ENCODE measurements at regions not wholly inside any gene's neighbourhood (a gene's known extent, or its start where the extent isn't known, plus 50 kb on each side); places are given as distances from the start of the nearest gene placed in this dataset.

DNA sequence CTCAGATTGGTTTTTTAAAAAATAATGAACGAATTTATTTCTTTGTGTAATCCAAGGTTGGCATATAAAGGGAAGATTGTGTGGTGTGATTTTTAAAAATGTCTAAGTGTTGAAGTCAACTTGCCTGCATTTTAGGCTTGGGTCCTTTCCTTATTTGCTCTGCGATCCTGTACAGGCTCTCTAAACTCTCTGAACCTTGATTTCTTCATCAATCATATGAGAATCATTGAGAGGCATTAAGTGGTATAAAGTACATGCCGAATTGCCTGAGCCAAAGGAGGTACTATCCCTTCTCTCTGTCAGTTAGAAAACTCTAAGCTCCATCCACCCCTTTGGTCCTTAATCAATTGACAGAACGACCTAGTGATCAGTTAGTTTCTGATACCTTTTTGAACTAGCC lies 440.4 kb upstream of the MEX3C start:
- TF ChIP-seq, protein P1, sequence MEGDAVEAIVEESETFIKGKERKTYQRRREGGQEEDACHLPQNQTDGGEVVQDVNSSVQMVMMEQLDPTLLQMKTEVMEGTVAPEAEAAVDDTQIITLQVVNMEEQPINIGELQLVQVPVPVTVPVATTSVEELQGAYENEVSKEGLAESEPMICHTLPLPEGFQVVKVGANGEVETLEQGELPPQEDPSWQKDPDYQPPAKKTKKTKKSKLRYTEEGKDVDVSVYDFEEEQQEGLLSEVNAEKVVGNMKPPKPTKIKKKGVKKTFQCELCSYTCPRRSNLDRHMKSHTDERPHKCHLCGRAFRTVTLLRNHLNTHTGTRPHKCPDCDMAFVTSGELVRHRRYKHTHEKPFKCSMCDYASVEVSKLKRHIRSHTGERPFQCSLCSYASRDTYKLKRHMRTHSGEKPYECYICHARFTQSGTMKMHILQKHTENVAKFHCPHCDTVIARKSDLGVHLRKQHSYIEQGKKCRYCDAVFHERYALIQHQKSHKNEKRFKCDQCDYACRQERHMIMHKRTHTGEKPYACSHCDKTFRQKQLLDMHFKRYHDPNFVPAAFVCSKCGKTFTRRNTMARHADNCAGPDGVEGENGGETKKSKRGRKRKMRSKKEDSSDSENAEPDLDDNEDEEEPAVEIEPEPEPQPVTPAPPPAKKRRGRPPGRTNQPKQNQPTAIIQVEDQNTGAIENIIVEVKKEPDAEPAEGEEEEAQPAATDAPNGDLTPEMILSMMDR (IDR thresholded peaks at IDR 0.05; ENCODE audit: insufficient read depth, low read length, poor library complexity, severe bottlenecking) = no peak
- H3K4me3 ChIP-seq (ENCODE audit: low read depth, low read length) = no peak overlapping the region
- H3K27me3 ChIP-seq (ENCODE audit: control insufficient read depth, insufficient read depth, low read length) = no peaks in the 10 kb centered on the region
- no peak for DNase-seq (ENCODE audit: low read depth)
- no peaks in the 10 kb centered on the region for H3K36me3 ChIP-seq (ENCODE audit: control insufficient read depth, insufficient read depth, low read length)

DNA sequence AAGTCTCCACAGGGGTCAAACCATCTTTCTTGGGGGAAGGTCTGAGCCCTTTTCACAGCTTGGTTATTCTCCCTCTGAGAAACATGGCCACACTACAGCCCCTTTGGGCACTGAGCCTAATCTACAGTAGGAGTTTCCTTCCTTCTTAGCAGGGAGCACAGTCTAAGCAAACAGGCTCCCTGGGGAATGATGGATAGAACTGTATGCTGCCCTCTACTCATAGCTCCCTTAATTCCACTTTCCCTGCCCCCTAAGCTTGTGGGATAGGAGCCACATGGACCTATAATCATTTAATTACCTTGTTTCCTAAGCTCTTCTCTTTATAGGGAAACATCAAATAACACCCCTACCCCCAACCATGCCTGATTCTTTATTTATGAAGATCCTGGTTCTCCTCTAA lies 442.1 kb upstream of the MEX3C start:
- Histone ChIP-seq H3K36me3 (ENCODE audit: control insufficient read depth, insufficient read depth, low read length) (no peaks in the 10 kb centered on the region), H3K4me3 (ENCODE audit: low read depth, low read length) (no peak overlapping the region), H3K27me3 (ENCODE audit: control insufficient read depth, insufficient read depth, low read length) (no peaks in the 10 kb centered on the region)
- DNase-seq (ENCODE audit: low read depth) = no peak
- TF ChIP-seq, protein P1 (IDR thresholded peaks at IDR 0.05; ENCODE audit: insufficient read depth, low read length, poor library complexity, severe bottlenecking) = no peak

DNA sequence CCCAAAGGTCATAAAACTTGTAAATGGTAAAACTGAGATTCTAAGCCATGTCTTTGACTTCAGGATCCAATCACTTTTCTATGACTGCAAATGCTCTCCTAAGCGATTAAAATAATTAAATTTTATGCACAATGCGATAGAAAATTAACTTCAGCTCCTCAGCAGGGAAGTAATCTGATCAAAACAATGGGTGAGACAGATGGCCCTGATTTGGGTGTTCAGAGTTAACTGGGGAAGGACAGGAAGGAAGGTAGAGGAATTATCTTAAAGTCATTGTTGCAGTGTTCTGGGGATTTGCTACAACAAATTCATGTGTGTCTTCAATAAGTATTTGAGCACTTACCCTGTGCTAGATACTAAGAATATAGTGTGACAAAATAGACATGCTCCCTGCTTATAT lies 446.0 kb upstream of the MEX3C start:
- no peak for DNase-seq (ENCODE audit: low read depth)
- Histone ChIP-seq H3K36me3 (ENCODE audit: control insufficient read depth, insufficient read depth, low read length) (no peaks in the 10 kb centered on the region), H3K4me3 (ENCODE audit: low read depth, low read length) (no peak overlapping the region), H3K27me3 (ENCODE audit: control insufficient read depth, insufficient read depth, low read length) (no peaks in the 10 kb centered on the region)
- TF ChIP-seq, protein P1 (IDR thresholded peaks at IDR 0.05; ENCODE audit: insufficient read depth, low read length, poor library complexity, severe bottlenecking) = no peak

- TF ChIP-seq, protein P1 (IDR thresholded peaks at IDR 0.05; ENCODE audit: insufficient read depth, low read length, poor library complexity, severe bottlenecking) = no peak
- Histone ChIP-seq H3K4me3 (ENCODE audit: low read depth, low read length) (no peak overlapping the region), H3K36me3 (ENCODE audit: control insufficient read depth, insufficient read depth, low read length) (no peaks in the 10 kb centered on the region), H3K27me3 (ENCODE audit: control insufficient read depth, insufficient read depth, low read length) (no peaks in the 10 kb centered on the region)
- DNase-seq (ENCODE audit: low read depth) = no peak
Observed at GRCh38 chr18:51645607-51646006, 448.1 kb upstream of the MEX3C start.

- Histone ChIP-seq H3K27me3 (ENCODE audit: control insufficient read depth, insufficient read depth, low read length) (no peaks in the 10 kb centered on the region), H3K4me3 (ENCODE audit: low read depth, low read length) (no peak overlapping the region), H3K36me3 (ENCODE audit: control insufficient read depth, insufficient read depth, low read length) (no peaks in the 10 kb centered on the region)
- DNase-seq (ENCODE audit: low read depth) = no peak
- TF ChIP-seq, protein P1 (IDR thresholded peaks at IDR 0.05; ENCODE audit: insufficient read depth, low read length, poor library complexity, severe bottlenecking) = no peak
Observed at GRCh38 chr18:51647346-51647745, 449.9 kb upstream of the MEX3C start.

- no peak for DNase-seq (ENCODE audit: low read depth)
- TF ChIP-seq, protein P1 (IDR thresholded peaks at IDR 0.05; ENCODE audit: insufficient read depth, low read length, poor library complexity, severe bottlenecking) = no peak
- Histone ChIP-seq H3K36me3 (ENCODE audit: control insufficient read depth, insufficient read depth, low read length) (no peaks in the 10 kb centered on the region), H3K27me3 (ENCODE audit: control insufficient read depth, insufficient read depth, low read length) (no peaks in the 10 kb centered on the region), H3K4me3 (ENCODE audit: low read depth, low read length) (no peak overlapping the region)
Observed at GRCh38 chr18:51647942-51648341, 450.5 kb upstream of the MEX3C start.

Measured in kidney epithelial cell (primary cell).